ENCODE measurements at regions not wholly inside any gene's neighbourhood (a gene's known extent, or its start where the extent isn't known, plus 50 kb on each side); places are given as distances from the start of the nearest gene placed in this dataset.

GRCh38 chr4:131207589-131207988 is 1941.5 kb upstream of the PCDH10 start:
- Histone ChIP-seq H3K36me3 (no peaks in the 10 kb centered on the region), H3K4me1 (no peaks in the 10 kb centered on the region), H3K9me3 (no peaks in the 10 kb centered on the region), H3K27ac (no peak overlapping the region), H3K4me3 (no peak overlapping the region), H3K27me3 (no peaks in the 10 kb centered on the region)
- TF ChIP-seq POLR2AphosphoS5 (IDR thresholded peaks at IDR 0.05) (no peak), CTCF (IDR thresholded peaks at IDR 0.05) (no peak), POLR2A (IDR thresholded peaks at IDR 0.05) (no peak)
- intact Hi-C loops (cut with DNase I; ENCODE audit: low total_unique reads) = no loop called here
- no peak for DNase-seq (ENCODE audit: low spot score in 2 of 2)

- intact Hi-C loops (cut with DNase I; ENCODE audit: low total_unique reads) = no loop called here
These were observed 1900.8 kb upstream of the PCDH10 start for GRCh38 chr4:131248314-131248713.

GRCh38 chr4:131251321-131251720 is 1897.8 kb upstream of the PCDH10 start:
- Histone ChIP-seq H3K4me1 (no peaks in the 10 kb centered on the region), H3K36me3 (no peaks in the 10 kb centered on the region), H3K27ac (no peak overlapping the region), H3K27me3 (no peaks in the 10 kb centered on the region), H3K4me3 (no peak overlapping the region), H3K9me3 (no peaks in the 10 kb centered on the region)
- no peak for TF ChIP-seq CTCF (IDR thresholded peaks at IDR 0.05)
- no peak for TF ChIP-seq POLR2AphosphoS5 (IDR thresholded peaks at IDR 0.05)
- TF ChIP-seq POLR2A (IDR thresholded peaks at IDR 0.05) = no peak
- intact Hi-C loops (cut with DNase I; ENCODE audit: low total_unique reads) = no loop called here
- no peak for DNase-seq (ENCODE audit: low spot score in 2 of 2)

More at GRCh38 chr4:131248314-131248713, 1900.8 kb upstream of the PCDH10 start:
- no peaks in the 10 kb centered on the region for H3K36me3 ChIP-seq
- H3K9me3 ChIP-seq = no peaks in the 10 kb centered on the region
- TF ChIP-seq POLR2A (IDR thresholded peaks at IDR 0.05) (no peak), CTCF (IDR thresholded peaks at IDR 0.05) (no peak), POLR2AphosphoS5 (IDR thresholded peaks at IDR 0.05) (no peak)
- H3K4me3 ChIP-seq = no peak overlapping the region
- no peaks in the 10 kb centered on the region for H3K4me1 ChIP-seq
- no peak for DNase-seq (ENCODE audit: low spot score in 2 of 2)
- no peaks in the 10 kb centered on the region for H3K27me3 ChIP-seq
- H3K27ac ChIP-seq = no peak overlapping the region

GRCh38 chr4:131257241-131257640 is 1891.9 kb upstream of the PCDH10 start:
- Histone ChIP-seq H3K36me3 (no peaks in the 10 kb centered on the region), H3K9me3 (no peaks in the 10 kb centered on the region), H3K27me3 (no peaks in the 10 kb centered on the region), H3K4me3 (no peak overlapping the region), H3K27ac (no peak overlapping the region), H3K4me1 (no peaks in the 10 kb centered on the region)
- intact Hi-C loops (cut with DNase I; ENCODE audit: low total_unique reads) = no loop called here
- no peak for TF ChIP-seq CTCF (IDR thresholded peaks at IDR 0.05)
- no peak for TF ChIP-seq POLR2A (IDR thresholded peaks at IDR 0.05)
- no peak for TF ChIP-seq POLR2AphosphoS5 (IDR thresholded peaks at IDR 0.05)
- DNase-seq (ENCODE audit: low spot score in 2 of 2) = no peak

- Histone ChIP-seq H3K36me3 (no peaks in the 10 kb centered on the region), H3K4me1 (no peaks in the 10 kb centered on the region)
These were observed 1890.7 kb upstream of the PCDH10 start for GRCh38 chr4:131258361-131258760.

More at GRCh38 chr4:131258361-131258760, 1890.7 kb upstream of the PCDH10 start:
- no peak for DNase-seq (ENCODE audit: low spot score in 2 of 2)
- intact Hi-C loops (cut with DNase I; ENCODE audit: low total_unique reads) = no loop called here
- H3K4me3 ChIP-seq = no peak overlapping the region
- TF ChIP-seq CTCF (IDR thresholded peaks at IDR 0.05) (no peak), POLR2AphosphoS5 (IDR thresholded peaks at IDR 0.05) (no peak), POLR2A (IDR thresholded peaks at IDR 0.05) (no peak)
- no peaks in the 10 kb centered on the region for H3K27me3 ChIP-seq
- H3K9me3 ChIP-seq = no peaks in the 10 kb centered on the region
- no peak overlapping the region for H3K27ac ChIP-seq
